ENCODE measurements at regions not wholly inside any gene's neighbourhood (a gene's known extent, or its start where the extent isn't known, plus 50 kb on each side); places are given as distances from the start of the nearest gene placed in this dataset.
"Not testable (repeated sequence)": the region's sequence is repeated elsewhere in the genome, so short reads cannot be mapped to it uniquely, and the experiment has no call there.

DNA sequence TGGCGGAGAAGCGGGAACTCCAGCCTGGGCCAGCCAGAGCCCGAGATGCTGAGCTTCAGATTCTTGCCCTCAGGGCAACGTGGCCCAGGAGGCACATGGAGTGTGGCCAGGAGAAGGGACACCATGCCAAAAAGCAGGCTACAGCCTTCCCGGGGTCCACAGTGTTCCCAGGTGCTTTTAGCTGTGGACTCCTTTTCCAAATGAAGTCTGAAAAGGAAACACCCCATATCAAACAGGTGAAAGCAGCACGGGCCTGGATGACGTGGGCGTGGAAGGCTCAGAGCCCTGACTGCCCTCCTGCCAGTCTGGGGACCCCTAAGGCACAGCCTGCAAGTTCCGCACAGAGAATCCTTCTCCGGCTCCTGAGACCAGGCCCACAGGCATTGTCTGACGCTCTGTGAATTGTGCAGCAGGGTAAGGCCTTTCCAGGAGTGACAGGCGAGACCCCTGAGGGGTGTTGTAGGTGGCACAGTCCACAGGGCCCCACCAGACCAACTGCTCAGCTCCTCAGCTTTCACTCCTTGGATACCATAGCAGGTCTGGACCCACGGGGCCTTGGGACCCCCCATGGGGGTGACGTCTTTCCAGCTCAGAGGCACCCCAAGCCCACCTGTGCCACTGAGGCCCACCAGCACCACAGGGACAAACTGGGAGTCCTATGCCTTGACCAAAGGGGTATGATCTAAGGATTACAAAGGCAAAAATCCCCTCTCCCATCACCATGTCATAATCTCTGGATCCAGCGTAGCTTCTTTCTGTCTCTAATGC lies 69.6 kb upstream of the RAB6C start:
- no peak for DNase-seq (ENCODE audit: low read depth in 2 of 2)

DNA sequence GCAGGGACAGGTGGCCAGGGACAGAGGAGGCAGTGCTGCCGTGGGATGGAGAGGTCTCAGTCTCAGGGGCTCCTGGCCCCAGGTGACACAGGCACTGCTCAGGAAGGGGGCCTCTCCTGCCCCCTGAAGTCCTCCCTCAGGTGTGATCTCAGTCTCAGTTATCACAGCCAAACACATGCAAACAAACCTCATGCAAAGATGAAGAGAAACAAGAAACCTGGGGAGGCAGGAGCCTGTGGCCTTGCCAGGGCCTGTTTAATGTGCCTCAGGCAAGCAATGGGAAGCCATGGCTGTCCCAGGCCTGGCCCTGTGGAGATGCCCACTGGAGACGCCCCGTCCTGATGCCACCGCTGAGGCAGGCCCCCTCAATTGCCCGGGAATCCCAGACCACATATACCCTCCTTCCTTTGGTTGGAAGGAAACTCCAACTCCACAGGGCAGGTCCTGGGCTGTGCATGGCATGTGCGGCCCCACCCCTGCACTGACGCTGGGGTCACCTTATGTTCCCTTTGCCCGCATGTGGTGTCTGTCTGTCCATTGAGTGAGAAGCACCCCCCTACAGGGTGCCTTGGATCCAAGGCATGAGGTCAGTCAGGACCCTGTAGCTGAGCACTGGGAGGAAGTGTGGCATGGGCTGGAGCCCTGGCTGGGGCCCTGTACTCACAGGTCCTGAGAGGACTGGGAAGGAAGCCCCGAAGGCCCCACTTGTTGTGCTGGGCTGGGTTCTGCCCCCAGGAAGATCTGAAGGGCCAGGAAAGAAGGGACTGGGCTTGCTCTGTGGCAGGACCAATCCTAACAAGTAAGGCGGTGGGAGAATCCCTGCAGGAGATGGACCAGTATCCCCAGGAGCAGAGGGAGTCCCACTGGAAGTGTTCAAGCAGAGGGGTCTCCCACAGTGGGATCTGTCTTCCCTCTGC lies 68.8 kb upstream of the RAB6C start:
- DNase-seq (ENCODE audit: low read depth in 2 of 2): no peak

DNA sequence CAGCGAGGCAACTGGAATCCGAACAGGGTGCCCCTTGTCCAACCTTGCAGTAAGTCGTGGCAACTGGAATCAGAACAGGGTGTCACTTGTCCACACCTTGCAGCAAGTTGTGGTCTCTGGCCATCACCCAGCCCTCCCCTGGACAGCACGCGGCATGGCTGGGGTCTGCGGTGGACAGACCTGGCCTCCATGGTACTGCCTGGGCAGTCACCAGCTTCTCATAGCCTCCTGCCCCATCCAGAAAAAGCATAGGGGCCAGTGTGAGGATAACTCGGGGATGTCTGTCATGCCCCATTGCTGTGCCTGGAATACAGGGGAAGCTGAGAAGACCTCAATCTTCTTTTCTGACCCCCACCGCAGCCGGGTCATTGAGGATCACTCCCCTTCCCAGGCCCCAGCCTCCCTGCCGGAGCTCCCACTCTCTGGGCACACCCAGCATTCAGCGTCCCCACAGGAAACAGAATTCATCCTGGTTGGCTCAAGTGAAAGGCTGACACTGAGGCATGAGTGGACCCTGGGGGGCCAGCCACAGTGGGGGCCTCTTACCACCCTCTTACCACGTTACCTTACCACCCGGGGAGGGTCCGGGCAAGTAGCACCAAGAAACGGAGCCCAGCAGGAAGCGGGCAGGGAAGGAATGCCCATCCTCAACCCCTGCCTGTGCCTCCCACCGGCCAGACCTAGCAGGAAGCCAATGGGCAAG lies 68.0 kb upstream of the RAB6C start:
- no peak for DNase-seq (ENCODE audit: low read depth in 2 of 2)

DNA sequence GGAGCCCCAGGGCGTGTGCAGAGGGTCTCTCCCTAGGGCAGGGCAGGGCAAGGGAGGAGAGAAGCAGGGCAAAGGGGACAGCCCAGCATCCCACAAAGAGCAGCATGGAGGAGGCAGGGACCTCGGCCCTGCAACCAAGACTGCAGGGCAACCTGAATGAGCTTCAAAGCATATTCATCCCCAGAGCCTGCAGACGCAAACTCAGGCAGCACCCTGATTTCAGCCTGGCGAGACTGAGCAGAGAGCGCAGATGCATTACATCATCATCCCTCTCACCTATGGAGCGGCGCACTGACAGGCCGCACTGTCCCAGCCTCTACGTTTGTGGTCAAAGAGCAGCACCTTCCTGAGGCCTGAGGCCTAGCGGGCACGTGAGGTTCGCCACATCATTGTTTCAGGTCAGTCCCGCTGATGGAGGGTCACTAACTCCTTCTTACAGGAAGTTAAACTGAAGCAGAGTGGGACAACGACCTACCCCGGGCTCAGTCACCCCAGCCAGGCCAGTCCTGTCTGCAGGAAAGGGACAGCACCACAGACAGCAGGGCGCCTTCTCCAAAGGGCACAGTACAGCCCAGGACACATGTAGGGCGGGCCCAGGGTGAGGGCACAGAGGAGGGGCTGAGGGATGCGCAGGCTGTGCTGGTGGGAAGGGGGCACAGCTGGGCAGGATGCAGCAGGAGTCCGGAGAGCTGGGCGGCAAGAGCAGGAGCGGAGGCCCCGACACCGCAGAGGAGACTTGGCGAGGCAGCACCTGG lies 67.2 kb upstream of the RAB6C start:
- no peak for DNase-seq (ENCODE audit: low read depth in 2 of 2)

DNA sequence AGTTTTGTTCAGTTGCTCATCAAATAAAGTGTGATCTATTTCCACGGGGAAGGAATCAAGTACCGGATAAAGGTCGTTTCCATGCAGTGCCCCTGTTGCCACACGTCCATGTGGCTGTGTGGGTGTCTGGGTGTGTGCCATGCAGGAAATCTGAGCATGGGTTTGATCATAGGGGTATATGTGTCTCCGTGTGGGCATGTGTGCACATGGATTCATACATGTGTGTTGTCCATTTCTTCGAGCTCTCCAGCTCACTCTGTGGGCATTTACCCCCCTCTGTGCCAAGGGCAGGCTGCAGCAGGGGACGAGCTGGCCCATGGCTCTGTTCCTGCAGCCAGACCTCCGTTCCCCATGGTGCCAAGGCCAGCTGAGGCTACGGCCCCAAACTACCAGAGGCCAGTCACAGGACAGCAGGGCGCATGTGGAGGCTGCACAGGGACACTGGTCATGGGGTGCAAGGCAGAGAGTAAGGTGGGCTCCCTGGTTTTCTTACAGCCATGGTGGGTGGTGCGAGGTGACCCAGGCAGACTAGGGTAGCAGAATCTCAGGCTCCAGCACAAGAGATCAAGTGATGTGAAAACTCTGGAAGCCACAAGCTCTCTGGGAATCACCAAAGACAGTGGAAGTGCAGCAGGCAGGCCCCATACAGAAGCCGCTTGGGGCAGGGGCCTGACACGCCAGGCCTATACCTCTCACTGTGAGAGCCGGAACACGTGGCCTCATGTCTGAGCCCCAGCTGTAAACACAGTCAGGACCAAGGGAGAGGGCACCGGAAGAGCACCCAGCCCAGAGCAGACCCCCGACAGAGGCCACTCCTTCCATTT lies 66.4 kb upstream of the RAB6C start:
- DNase-seq (ENCODE audit: low read depth in 2 of 2): no peak

DNA sequence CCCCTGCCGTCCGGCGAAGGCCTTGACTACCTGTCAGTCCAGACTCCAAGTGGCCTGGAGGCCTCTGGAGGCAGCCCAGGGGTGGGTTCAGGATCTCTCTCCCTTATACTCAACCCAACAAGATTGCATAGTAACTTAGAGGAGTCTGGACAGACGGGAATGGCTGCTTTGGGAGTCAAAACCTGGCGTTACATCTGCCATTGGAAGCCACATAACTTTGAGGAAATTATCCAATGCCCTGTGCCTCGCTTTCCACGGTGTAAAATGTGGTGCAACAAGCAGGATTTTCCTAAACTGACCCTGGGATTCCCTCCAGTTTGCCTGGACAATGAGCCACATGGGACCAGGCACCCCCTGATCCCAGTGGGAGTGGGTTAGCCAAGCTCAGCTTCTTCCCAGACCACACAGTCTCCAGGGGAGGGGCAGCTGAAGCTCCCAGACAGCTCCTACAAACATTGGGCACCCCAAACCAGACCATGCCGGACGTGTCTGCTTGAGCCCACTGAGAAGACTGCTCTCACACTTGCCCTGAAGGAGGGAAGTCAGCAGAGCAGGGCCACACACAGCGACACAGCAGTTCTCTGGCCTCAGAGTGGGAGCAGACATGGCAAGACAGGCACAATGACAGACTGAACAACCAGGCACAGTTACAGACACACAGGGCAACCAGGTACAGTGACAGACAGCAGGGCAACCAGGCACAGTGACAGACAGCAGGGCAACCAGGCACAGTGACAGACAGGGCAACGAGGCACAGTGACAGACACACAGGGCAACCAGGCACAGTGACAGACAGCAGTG lies 65.6 kb upstream of the RAB6C start:
- DNase-seq (ENCODE audit: low read depth in 2 of 2): no peak

DNA sequence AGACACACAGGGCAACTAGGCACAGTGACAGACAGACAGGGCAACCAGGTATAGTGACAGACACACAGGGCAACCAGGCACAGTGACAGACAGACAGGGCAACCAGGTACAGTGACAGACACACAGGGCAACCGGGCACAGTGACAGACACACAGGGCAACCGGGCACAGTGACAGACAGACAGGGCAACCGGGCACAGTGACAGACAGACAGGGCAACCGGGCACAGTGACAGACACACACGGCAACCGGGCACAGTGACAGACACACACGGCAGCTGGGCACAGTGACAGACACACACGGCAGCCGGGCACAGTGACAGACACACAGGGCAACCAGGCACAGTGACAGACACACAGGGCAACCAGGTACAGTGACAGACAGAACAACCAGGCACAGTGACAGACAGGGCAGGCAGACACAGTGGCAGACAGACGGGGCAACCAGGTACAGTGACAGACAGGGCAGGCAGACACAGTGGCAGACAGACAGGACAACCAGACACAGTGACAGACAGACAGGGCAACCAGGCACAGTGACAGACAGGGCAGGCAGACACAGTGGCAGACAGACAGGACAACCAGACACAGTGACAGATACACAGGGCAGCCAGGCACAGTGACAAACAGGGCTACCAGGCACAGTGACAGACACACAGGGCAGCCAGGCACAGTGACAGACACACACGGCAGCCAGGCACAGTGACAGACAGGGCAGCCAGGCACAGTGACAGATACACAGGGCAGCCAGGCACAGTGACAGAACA lies 64.7 kb upstream of the RAB6C start:
- DNase-seq (ENCODE audit: low read depth in 2 of 2): no peak

DNA sequence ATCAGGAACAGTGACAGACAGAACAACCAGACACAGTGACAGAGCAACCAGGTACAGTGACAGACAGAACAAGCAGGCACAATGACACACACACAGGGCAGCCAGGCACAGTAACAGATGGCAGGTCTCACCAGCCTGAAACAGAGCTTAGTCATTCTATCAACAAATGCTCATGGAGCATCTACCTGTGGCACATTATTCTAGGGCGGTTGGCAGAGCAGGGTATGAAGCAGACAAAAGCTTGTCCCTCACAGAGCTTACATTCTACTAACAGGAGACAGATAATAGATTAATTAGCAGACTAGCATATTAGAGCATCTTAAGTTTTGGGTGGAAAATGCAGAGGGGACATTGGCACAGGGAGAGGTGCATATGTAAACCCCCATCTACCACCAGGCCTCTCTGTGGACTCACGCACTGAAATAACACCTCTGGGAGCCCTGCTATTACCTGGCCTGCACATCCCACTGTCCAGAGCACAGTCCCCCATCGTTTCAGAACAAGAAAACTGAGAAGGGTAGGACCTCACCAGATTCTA lies 64.1 kb upstream of the RAB6C start:
- DNase-seq (ENCODE audit: low read depth in 2 of 2): no peak

DNA sequence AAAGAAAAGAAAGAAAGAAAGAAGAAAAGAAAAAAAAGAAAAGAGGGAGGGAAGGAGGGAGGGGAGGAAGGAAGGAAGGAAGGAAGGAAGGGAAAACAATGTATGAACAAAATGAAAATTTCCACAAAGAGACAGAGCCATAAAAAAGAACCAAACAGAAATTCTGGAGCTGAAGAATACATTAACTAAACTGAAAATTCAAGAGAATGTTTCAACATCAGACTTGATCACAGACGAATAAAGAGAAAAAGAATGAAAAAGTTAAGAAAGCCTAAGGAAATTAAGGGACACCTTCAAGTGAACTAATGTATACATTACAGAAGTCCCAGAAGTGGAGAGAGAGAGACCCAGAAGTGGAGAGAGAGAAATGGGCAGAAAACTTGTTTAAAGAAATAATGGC lies 60.9 kb upstream of the RAB6C start:
- no peak for DNase-seq (ENCODE audit: low read depth in 2 of 2)

DNA sequence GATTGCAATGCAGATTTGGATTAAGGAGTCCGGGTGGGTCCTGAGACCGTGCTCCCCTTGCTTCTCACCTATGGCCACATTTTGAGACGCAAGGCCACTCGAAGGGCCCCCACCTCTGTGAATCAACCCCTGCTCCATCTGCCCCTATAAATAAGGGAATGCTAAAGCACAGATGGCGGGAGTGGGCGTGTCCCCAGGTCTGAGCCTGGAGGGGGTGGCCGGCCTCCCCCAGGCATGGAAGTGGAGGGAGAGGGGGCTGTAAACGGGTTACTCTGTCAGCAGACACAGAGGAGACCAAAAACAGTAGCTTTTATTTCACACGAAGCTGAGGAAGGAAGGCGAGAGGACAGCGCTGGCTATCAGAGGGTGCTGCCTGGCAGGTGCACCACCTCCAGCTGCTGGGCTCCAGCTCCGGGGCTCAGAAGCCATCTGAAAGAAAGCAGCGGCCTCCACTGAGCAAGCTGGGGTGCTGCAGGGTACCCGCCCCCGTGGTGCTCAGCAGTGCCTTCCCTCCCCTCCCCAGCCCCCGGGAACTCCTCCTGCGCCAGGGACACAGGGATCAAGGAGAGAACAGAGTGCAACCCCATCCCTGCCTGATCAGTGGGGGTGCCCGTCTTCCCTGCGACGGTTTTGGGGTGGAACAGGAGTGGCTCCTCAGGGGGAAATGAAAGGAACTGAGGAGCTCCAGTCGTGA lies 56.7 kb upstream of the RAB6C start:
- no peak for DNase-seq (ENCODE audit: low read depth in 2 of 2)

DNA sequence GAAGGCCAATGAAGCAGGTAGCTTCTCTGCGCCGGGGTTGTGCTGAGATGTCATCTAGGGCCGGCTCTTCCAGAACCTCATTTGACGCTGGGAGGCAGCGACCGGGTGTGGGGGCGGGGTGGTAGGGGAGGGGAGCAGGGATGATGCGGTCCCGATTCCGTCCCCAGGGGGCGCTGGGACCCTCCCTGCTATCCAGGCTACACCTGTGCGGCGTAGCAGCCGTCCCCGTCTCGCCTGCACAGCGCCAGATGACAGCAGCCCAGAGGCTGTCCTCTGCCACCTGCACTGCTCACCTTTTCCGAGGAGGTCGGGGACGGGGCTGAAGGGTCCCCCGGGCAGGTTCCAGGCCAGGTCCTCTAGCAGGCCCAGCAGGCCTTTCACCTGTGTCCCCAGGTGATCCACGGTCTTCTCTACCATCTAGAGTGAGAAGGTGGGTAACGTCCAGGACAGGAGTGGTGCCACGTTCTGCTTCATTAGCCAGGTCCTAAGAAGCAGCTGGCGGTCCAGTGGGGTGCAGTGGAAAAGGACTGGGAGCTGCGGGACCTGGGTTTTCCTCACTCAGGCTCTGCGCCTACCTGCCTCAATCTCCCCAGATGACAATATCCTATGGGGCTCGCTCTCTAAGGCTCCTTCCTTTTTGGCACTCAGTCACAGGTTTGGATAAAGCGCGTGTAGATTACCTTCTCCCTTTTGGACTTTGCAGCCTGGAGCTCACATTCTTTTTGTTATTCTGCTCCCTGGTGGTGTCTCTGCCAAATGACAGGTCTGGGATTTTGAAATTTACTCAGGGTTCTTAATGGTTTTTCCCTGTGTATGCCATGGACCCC lies 56.0 kb upstream of the RAB6C start:
- no peak for DNase-seq (ENCODE audit: low read depth in 2 of 2)

DNA sequence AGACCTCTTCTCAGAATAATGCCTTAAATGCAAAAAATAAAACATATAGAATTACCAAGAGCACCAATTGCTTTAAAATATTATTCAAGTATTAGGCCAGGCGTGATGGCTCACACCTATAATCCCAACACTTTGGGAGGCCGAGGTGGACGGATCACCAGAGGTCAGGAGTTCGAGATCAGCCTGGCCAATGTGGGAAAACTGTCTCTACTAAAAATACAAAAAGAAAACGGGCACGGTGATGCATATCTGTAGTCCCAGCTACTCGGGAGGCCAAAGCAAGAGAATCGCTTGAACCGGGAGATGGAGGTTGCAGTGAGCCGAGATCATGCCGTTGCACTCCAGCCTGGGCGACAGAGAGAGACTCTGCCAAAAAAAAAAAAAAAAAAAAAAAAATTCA lies 55.4 kb upstream of the RAB6C start:
- not testable (repeated sequence) for DNase-seq (ENCODE audit: low read depth in 2 of 2)

DNA sequence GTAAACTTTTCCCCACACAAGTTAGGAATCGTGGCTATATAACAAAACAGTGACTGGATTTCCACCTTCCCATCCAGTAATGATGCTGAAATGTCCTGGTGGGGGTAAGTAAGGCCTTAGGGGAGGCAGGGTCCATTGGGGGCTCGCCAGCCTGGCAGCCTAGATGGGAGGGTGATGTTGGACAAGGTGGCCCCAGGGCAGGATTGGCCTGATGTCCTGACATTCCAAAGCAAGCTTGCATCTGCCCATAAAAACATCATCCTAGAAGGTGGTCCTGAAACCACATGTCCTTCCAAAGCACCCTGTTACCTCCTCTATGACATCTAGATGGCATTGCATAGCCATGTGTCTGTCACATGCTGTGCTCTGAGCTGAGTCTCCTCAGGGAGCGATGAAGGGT lies 54.1 kb upstream of the RAB6C start:
- no peak for DNase-seq (ENCODE audit: low read depth in 2 of 2)

DNA sequence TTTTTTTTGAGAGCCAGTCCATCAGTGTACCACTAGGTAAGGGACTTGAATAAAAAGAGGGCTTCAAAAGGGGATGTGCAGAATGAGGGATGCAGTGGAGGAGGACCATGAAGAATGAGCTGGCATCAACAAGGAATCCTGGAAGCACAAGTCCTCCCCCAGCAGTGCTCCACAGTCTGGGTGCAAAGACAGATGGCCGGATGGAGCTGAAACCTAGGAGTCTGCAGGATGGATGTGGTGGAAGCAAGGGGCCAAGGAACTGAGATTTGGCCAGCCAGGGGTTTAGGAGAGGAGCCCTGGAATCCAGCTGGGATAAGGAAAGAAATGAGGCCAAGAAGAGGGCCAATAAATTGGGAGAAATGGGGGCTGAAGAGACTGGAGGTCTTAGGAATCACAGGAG lies 51.8 kb upstream of the RAB6C start:
- no peak for DNase-seq (ENCODE audit: low read depth in 2 of 2)

DNA sequence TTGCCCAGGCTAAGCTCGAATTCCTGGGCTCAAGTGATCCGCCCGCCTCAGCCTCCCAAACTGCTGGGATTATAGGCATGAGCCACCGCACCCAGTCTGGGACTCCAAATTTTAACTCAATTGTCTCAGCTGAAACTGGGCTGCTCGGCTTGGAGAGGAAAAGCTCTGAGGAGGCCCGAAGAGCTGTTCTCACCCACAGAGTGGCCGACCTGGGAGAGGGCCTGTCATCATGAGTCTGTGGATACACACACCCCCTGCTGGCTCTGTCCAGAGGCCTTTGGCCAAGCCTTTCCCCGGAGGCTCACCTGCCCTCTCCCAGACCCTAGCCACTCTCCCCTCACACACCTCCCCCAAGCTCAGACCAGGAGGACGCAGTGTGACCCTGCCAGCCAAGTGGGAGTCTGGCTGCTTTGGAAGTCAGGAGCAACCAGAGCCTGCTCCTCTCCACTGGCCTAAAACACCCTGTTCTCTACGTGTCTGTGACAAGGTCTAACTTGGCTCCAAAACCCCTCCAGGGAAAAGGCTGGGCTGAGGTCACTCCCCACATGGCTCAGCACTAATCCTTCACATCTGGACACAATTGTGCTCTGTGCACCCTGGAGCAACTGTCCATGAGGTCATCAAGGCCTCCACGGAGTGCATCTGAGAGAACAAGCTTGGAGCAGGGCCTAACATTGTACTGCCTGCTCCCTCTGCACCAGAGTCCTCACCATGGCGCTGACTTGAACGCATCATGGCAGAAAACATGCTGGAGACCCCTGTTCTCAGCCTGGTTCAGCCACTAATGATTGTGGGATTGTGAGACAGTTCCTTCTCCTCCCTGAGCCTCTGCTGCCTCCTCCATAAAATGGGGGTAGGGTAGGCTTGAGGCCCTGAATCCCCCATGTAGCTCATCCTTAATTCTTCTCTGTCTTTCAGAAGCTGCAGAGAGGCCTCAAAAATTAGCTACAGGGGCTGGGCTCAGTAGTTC lies 49.9 kb upstream of the RAB6C start:
- no peak for DNase-seq (ENCODE audit: low read depth in 2 of 2)
